ENCODE measurements at regions not wholly inside any gene's neighbourhood (a gene's known extent, or its start where the extent isn't known, plus 50 kb on each side); places are given as distances from the start of the nearest gene placed in this dataset.

DNA sequence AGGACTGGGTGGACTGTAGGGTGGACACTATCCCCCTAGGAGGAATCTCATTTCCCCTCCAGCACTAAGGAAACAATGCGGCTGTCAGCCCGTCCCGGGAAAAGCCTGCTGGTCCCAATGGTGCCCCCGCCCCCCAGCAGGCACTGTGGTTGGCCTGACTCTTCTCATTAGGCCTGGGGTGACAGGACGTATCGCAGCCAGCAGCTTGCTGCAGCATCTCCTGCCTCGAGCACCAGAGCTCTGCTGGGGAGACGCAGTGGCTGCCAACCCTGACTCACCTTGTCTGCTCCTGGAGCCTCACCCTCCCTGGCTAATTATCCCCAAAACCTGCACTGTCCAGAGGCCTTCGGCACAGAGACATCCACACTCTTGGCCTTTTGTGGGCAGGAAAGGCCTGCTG, 115.1 kb upstream of the GJB5 start:
- TF ChIP-seq POLR2A (IDR thresholded peaks at IDR 0.05; ENCODE audit: extremely low read depth, insufficient read length): no peak
- TF ChIP-seq, protein P1, sequence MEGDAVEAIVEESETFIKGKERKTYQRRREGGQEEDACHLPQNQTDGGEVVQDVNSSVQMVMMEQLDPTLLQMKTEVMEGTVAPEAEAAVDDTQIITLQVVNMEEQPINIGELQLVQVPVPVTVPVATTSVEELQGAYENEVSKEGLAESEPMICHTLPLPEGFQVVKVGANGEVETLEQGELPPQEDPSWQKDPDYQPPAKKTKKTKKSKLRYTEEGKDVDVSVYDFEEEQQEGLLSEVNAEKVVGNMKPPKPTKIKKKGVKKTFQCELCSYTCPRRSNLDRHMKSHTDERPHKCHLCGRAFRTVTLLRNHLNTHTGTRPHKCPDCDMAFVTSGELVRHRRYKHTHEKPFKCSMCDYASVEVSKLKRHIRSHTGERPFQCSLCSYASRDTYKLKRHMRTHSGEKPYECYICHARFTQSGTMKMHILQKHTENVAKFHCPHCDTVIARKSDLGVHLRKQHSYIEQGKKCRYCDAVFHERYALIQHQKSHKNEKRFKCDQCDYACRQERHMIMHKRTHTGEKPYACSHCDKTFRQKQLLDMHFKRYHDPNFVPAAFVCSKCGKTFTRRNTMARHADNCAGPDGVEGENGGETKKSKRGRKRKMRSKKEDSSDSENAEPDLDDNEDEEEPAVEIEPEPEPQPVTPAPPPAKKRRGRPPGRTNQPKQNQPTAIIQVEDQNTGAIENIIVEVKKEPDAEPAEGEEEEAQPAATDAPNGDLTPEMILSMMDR (IDR thresholded peaks at IDR 0.05; ENCODE audit: low read depth, low read length): no peak

Data from NB4 (cell line).